GM12874 (cell line): ENCODE measurements at regions not wholly inside any gene's neighbourhood (a gene's known extent, or its start where the extent isn't known, plus 50 kb on each side); places are given as distances from the start of the nearest gene placed in this dataset.

Source experiments
- TF ChIP-seq, protein P1 (sequence below): IDR thresholded peaks from 2 replicates; pipeline ENCODE4 v1.5.1; 2011; ENCODE audit warnings: low read depth, mild to moderate bottlenecking, control low read depth, low read length, moderate library complexity; ENCODE audit not compliant: insufficient read depth

DNA sequence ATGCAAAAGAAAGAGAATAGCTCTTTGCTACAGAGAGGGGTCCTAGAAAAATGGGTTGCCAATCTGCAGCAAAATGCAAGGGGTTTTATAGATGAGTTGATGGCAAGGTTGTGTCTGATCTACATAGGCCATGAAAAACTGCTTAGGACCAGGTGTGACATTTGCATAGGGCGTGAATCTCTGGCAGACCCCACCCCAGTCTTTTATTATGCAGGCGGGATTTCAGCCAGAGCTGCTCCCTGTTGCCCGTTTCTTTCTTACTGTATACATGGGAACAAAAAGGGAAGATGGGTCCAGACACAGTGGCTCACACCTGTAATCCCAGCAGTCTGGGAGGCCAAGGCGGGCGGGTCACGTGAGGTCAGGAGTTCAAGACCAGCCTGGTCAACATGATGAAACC is 286.4 kb upstream of the LRRTM4 start:
- TF ChIP-seq, protein P1, sequence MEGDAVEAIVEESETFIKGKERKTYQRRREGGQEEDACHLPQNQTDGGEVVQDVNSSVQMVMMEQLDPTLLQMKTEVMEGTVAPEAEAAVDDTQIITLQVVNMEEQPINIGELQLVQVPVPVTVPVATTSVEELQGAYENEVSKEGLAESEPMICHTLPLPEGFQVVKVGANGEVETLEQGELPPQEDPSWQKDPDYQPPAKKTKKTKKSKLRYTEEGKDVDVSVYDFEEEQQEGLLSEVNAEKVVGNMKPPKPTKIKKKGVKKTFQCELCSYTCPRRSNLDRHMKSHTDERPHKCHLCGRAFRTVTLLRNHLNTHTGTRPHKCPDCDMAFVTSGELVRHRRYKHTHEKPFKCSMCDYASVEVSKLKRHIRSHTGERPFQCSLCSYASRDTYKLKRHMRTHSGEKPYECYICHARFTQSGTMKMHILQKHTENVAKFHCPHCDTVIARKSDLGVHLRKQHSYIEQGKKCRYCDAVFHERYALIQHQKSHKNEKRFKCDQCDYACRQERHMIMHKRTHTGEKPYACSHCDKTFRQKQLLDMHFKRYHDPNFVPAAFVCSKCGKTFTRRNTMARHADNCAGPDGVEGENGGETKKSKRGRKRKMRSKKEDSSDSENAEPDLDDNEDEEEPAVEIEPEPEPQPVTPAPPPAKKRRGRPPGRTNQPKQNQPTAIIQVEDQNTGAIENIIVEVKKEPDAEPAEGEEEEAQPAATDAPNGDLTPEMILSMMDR, result no peak

DNA sequence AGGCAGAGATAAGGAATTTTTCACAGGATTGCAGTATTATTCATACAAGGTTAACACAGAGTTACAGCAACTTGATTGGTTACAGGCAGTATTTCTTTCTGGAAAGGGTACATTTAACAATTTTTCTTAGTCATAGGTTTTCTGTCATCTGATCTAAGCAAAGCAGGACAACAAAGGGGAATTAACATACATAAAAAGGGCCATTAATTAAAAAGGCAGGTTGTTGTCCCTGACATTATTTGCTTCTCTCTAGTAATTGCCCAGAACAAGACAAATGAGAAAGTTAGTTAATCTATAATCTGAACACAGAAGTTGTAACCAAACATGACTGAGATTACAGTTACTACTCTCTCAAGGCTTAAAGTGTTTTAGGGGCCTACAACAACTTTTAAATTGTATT is 291.4 kb upstream of the LRRTM4 start:
- TF ChIP-seq, protein P1, result no peak

DNA sequence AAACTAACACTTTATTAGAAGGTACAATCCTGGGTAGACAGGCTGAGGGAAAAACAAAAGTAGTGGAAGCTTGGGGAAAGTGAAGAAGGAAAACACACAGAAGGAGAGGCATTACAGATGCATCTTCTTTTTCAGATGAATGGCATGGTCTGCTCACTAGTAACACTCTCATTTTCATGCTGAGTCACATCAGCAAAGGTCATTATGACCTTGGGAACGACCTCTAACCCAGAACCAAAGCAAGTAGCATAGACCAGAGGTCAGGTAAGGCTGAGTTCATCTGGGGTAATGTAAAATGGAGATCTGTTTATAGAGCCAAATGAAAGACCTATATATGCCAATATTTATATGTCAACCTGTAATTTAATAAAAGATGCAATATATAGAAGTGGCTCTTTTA is 294.4 kb upstream of the LRRTM4 start:
- TF ChIP-seq, protein P1, result no peak

DNA sequence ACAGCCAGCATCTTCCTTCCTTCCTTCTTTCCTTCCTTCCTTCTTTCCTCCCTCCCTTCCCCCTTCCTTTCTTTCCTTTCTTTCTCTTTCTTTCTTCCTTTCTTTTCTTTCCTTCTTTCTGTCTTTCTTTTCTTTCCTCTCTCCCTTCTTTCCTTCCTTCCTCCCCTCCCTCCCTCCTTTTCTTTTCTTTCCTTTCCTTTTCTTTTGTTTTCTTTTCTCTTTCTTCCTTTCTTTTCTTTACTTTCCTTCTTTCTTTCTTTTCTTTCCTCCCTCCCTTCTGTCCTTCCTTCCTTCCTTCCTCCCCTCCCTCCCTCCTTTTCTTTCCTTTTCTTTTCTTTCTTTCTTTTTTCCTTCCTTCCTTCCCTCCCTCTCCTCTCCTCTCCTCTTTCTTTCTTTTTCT is 296.0 kb upstream of the LRRTM4 start:
- TF ChIP-seq, protein P1, result no peak

DNA sequence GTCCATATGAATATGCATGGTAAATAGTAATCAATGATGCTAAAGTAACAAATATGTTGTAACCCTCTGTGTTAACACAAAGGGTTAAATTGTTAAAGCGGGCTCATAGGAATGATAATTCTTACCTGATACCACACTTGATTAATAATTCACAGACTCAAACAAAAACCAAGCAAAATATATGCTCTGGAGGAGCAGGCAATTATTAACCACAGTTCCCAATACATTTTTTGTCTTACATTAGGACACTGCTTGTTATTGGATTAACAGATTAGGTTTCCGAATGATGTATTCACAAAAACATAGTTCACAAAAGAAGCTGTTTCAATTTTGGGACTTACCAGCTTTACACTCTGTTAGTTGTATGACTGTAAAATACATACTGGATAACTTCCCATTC is 300.9 kb upstream of the LRRTM4 start:
- TF ChIP-seq, protein P1, result no peak

DNA sequence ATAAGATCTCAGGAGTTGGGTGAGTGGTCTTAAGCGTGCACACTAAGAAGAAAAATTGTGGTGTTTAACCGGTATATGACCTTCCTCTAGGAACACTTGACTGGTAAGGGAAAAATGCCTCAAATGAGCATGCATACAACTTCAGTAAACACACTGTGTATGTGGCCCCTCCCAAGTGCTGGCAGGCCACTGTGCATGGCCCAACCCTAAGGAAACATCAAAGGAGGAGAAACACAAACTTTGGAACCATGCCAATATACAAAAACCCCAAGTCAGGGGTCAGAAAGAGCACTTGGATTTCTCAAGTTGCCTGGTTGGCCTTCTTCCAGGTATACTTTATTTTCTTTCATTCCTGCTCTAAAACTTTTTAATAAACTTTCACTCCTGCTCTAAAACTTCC is 308.9 kb upstream of the LRRTM4 start:
- TF ChIP-seq, protein P1, result no peak

DNA sequence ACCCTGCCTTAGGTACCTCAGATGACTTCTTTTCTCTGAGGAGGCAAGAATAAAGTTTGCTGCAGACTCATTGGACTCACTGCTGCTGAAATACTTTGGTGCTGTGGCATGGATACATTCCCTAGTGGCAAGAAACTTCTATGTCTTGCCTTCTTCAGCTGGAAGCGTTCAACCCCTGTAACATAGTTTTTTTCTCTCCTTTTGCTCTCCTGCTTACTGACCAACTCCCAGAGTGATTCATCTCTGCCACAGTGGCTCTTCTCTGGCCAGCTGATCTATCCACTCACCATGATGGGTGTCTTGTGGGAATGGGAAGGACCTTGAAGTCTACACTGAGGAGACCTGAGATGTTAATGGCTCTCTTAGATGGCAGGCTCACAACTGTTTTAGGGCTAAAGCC is 309.3 kb upstream of the LRRTM4 start:
- TF ChIP-seq, protein P1, result no peak

DNA sequence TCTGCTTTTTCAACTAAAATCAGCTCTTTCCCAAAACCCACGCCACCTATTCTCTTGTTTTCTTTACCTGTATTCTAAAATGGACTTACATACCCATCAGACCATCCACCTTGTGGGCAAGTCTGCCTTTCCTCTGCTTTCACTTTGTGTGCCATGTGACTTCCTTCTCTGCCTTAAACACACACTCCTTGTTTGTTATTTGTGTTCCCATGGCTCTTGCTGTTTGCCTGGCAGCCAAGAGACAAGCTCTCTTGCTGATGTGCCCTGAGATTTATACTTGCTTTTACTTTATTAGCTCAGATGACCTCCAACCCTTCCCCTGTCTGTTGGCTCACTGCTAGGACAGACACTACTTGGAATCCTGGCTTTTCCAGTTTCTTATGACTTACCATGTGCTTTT is 309.7 kb upstream of the LRRTM4 start:
- TF ChIP-seq, protein P1, result no peak
